ENCODE measurements at regions not wholly inside any gene's neighbourhood (a gene's known extent, or its start where the extent isn't known, plus 50 kb on each side); places are given as distances from the start of the nearest gene placed in this dataset.

GRCh38 chr5:12214267-12215015, 310.2 kb upstream of the CTNND2 start:
- TF ChIP-seq POLR2A (IDR thresholded peaks at IDR 0.05) (no peak), CTCF (IDR thresholded peaks at IDR 0.05) (no peak), EP300 (IDR thresholded peaks at IDR 0.05) (no peak)
